HS-27A (cell line): ENCODE measurements at regions not wholly inside any gene's neighbourhood (a gene's known extent, or its start where the extent isn't known, plus 50 kb on each side); places are given as distances from the start of the nearest gene placed in this dataset.
"Not testable (repeated sequence)": the region's sequence is repeated elsewhere in the genome, so short reads cannot be mapped to it uniquely, and the experiment has no call there.

Source experiments
- DNase-seq: peaks from one replicate; pipeline ENCODE4 v3.0.0-alpha.2; 2012; ENCODE audit warnings: low read depth, missing footprints

DNA sequence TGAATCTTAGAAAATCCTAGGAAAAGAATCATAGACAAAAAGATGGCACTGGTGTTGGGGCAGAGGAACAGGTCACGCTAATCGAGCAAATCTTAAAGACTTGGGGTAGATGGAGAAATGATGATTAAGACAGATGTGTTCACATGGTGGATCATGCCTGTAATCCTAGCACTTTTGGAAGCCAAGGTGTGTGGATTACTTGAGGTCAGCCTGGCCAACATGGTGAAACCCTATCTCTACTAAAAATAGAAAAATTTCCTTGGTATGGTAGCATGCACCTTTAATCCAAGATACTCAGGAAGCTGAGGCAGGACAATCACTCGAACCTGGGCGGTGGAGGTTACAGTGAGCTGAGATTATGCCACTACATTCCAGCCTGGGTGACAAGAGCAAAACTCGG lies 145.7 kb upstream of the HSFY2 start:
- no peak for DNase-seq

DNA sequence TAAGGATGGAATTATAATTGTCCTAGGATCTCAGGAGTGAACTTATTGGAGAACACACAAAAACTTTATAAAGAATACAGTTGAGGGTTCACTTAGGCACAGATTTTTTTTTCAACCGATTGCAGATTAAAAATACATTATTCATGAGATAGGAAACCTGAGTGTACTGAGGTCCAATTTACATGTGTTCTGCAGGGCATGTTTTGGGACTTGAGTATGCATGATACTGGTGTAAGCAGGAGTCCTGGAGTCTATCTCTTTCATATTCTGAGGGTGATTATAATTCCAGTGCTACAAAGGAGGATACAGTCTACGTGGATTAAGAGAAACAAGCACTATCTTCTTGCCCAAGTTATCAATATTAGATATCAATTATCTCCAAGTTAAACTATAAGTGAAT lies 139.3 kb upstream of the HSFY2 start:
- no peak for DNase-seq

DNA sequence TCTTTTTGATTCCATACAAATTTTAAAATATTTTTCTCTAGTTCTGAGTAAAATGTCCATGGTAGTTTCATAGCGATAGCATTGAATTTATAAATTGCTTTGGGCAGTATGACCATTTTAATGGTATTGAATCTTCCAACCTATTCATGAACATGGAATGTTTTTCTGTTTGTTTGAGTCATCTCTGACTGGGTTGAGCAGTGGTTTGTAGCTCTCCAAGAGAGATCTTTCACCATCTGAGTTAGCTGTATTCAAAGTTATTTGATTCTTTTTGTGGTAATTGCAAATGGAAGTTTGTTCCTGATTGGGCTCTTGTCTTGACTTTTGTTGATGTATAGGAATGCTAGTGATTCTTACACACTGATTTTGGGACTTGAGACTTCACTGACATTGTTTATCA lies 136.3 kb upstream of the HSFY2 start:
- DNase-seq = peak; percentile 40

DNA sequence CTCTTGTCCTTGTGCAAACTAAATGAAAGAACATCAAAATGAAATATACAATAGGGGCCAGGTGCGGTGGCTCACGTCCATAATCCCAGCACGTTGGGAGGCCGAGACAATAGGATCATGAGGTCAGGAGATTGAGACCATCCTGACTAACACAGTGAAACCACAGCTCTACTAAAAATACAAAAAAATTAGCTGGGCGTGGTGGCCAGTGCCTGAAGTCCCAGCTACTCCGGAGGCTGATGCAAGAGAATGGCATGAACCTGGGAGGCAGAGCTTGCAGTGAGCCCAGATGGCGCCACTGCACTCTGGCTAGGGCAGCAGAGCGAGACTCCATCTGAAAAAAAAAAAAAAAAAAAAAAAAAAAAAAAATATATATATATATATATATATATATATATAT lies 132.7 kb upstream of the HSFY2 start:
- not testable (repeated sequence) for DNase-seq

DNA sequence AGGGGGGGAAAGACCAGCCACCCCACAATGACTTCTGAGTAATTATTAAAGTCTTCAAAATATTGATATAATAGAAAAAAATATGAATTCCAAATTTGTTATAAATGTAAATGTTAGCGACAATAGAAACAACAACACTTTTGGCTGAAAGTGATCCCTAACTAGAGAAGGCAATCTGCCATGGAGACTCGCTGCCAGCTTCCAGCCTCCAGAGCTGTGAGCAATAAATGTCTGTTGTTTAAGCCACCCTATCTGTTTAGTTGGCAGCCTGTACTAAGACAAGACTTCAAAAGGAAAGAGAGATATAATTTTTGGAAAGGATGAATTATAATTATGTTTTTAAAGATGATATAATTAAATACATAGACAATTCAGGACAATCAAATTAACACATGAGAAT lies 130.8 kb upstream of the HSFY2 start:
- no peak for DNase-seq

DNA sequence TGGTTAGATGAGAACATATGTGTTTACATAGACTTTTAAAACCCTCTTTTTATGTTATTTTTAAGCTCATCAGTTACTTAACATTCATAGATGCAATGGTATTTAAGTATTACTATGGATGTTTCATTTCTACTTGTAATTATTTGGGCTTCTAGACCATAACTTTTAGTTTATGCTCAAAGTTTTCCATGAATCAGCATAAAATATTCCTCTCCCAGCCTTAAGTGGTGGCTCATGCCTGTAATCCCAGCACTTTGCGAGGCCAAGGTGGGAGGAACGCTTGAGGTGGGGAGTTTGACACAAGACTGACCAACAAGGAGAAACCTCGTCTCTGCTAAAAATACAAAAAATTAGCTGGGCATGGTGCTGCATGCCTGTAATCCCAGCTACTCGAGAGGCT lies 118.5 kb upstream of the HSFY2 start:
- DNase-seq = no peak

DNA sequence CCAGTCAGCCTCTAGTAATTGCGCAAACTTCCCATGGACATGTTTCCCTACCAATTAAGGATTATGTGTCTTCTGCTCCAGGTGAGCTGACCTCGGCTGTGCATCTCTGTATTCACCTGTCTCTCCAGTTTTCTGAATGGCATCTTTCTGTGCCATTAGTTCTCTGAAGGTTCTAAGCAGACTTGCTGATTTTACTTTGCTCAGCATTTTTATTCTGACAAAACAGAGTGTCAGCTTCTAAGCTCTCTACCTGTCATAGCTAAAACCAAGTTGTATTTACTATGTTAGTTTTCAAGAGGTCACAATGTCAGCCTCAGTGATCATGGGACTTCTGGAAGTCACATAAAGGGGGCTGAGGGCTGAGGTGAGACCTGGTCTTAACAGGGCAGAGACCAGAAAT lies 116.0 kb upstream of the HSFY2 start:
- no peak for DNase-seq

DNA sequence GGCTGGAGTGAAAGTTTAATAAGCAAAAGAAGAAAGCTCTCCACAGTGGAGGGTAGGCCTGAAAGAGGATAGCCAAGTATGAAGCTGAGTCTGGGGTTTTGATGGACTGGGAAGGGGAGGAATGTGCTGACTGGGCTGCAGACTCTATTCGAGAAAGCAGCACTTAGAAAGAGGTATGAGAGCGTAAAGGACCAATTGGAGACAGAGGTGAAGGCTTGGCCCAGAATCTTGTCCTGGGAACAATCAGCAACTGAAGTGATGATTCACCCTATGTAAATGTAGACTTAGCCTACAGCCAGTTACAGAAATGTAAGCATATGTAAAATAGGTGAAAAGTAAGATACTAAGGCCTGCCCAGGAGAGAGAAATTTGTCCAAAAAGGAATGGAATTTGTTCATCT lies 111.2 kb upstream of the HSFY2 start:
- DNase-seq = peak; percentile 12

DNA sequence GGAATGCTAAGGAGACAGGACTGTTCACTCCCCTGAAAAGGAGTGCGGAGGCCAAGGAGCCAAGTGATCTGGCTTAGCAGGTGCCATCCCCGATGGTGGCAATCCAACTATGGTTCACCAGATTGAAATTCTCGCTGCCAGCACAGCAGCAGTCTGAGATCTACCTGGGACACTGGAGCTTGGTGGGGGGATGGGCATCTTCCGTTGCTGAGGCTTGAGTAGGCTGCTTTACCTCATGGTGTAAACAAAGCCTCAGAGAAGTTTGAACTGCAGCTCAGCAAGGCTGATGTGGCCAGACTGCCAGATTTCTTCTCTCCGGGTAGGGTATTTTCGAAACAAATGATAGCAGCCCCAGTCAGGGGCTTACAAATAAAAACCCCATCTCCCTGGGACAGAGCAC lies 95.6 kb upstream of the HSFY2 start:
- DNase-seq = not testable (repeated sequence)

DNA sequence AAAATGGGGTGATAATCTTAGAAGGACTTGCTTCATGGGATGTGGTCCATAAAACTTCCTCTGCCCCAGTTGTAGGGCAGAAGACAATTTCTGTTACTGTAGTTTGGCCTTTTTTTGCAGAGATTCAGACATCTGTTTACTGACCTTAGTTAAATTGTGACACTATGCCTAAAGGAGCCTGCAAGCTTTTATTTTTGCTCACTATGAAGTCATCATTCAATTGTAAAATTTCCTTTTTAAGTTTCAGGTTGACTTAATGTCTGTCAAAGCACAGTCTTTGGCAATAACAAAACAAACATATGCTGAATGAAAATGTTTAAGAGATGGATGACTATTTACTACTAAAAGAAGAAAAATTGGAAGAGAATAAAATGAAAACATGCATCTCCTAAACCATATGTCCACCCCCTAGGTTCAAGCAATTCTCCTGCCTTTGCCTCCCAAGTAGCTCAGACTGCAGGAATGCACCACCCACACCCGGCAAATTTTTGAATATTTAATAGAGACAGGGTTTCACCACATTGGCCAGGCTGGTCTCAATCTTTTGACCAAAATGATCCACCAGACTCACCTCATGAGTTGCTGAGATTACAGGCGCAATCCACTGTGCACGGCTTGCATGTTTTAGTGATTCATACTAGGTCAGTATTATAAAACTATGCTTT lies 93.5 kb upstream of the HSFY2 start:
- not testable (repeated sequence) for DNase-seq

DNA sequence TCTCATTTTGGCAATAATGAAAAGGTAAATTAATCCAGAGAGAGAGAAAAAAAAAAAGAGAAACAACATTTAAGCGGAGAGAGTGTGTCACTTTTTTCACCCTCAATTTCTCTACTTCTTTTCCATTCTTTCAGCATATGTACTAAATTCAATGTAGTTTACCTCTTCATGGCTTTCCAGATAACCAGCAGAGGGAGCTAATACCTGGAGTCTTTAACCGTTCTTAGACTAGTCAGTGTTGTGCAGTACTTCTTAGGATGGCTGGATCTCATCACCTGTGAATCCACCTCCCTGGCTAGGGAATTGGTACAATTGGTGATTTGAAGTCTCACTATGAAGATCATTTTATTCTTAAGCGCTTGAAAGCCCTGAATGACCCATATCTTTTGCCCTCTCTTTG lies 87.3 kb upstream of the HSFY2 start:
- DNase-seq = not testable (repeated sequence)

DNA sequence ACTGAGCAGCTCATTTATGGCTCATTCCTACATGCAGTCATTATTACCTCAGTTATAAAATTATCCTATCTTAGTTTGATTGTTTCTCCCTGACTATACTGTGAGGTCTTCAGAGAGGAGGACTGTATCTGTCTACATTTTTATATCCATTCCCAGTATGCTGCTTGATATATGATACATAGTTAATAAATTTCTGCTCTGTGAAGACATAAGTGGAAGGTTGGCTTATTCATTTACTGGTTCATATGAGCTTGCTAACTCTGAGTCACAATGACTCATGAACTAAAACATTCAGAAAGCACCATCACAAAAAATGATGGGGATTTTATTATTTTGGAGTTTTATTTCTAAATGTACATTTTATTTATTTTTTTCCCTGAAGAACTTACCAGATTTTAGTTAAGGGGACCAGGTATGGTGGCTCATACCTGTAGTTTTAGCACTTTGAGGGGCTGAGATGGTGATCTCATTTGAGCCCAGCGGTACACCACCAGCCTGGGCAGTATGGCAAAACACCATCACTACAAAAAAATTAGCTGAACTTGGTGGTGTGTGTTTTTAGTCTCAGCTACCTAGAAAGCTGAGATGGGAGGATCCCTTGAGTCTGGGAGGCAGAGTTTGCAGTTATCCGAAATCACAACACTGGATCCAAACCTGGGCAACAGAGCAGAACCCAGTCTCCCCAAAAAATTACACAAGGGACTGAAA lies 85.1 kb upstream of the HSFY2 start:
- not testable (repeated sequence) for DNase-seq

DNA sequence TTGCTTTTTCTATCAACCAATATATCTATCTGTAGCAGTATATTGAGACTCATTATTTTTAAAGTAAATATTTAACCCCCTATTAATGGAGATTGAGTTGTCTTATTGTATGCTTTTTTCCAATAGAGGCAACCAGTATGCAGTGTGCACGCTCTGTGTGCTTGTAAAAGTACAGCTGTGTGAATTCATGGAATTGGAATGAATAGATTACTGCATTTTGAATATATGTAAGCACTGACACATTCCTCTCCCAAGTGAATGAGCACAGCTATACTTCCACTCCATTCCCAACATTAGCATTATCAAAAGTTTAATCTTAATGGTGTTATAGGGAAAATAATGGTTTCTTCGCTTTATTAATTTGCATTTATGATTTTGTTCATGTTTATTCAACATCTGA lies 81.6 kb upstream of the HSFY2 start:
- not testable (repeated sequence) for DNase-seq

DNA sequence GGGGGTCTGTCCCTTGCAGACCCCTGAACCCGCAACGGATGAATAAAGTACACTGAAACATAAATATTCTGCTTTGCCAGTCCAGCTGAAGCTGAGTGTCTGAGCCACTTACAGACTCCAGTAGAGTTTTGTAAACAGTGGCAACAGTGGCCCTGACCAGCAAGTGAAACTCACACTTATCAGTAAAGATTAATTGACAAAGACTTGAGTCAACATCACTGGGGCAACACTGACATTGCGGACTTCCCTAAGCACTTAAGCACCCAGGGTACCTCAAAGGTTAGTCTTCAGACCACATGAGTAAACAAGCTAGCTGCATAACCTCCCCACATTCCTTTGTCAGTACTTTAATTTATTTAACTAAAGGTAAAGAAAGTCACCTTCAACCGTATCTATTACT lies 79.8 kb upstream of the HSFY2 start:
- DNase-seq = not testable (repeated sequence)

DNA sequence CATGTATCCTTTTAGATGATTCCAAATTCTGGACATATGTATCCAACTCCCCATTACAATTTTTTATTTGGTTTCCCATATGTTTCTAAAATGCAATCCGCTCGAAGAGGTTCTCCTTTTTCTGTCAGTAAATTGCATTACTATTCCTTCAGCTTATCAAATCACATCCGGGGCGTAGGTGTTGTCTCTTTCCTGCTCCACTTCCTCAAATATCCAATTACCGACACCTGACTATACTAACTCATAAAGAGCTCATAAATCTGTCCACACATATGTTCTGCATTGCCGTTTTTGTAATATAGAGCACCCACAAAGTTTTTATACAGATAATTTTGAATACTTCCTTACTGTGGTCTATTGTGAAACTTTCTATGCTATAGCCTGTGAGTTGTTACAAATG lies 63.1 kb upstream of the HSFY2 start:
- not testable (repeated sequence) for DNase-seq
